Right ventricle myocardium inferior (tissue), 1 donor: ENCODE measurements at regions not wholly inside any gene's neighbourhood (a gene's known extent, or its start where the extent isn't known, plus 50 kb on each side); places are given as distances from the start of the nearest gene placed in this dataset.
"Not testable (repeated sequence)": the region's sequence is repeated elsewhere in the genome, so short reads cannot be mapped to it uniquely, and the experiment has no call there.

Experiments
- ATAC-seq: fragments of 200-7000 bp; cut with Tn5 transposase; one replicate; pipeline ENCODE4 v1.9.1; 2020; ENCODE audit warnings: mild to moderate bottlenecking, moderate library complexity
- DNase-seq: peaks from one replicate; pipeline ENCODE4 v3.0.0; 2021; ENCODE audit errors: missing footprints
- intact Hi-C: fragments of 100-400 bp; cut with DNase I; formaldehyde crosslinking; loops from one replicate; pipeline ENCODE4 v1.11.0; 2022
- donor health status: DM: no; HTN: yes; CAD: no; lungs with severe emphysema.

- ATAC-seq (peak; percentile 71), DNase-seq (peak; percentile 52)
- intact Hi-C loops: no loop called here
Measured at GRCh38 chrY:8741343-8742069, 595.8 kb upstream of the TSPY4 start.

- ATAC-seq (peak; percentile 10), DNase-seq (no peak)
- intact Hi-C loops: no loop called here
Measured at GRCh38 chrY:8764184-8764583, 573.1 kb upstream of the TSPY4 start.

GRCh38 chrY:8781184-8781890, 555.9 kb upstream of the TSPY4 start:
- no peak for ATAC-seq
- no peak for DNase-seq
- intact Hi-C loops: no loop called here

GRCh38 chrY:8794561-8794960, 542.7 kb upstream of the TSPY4 start:
- intact Hi-C loops: no loop called here
- no peak for ATAC-seq

GRCh38 chrY:8804317-8804716, 532.9 kb upstream of the TSPY4 start:
- DNase-seq: no peak
- intact Hi-C loops: loop anchor here (10.0 kb wide), 1 partner anchor 130 kb away; no protein-coding TSS in a partner anchor
- ATAC-seq: no peak

More at GRCh38 chrY:8794561-8794960, 542.7 kb upstream of the TSPY4 start:
- no peak for DNase-seq

GRCh38 chrY:8807648-8808408, 529.4 kb upstream of the TSPY4 start:
- ATAC-seq (no peak), DNase-seq (no peak)
- intact Hi-C loops: loop anchor here (10.0 kb wide), 1 partner anchor 133 kb away; no protein-coding TSS in a partner anchor

GRCh38 chrY:8808611-8809010, 528.7 kb upstream of the TSPY4 start:
- intact Hi-C loops: loop anchor here (10.0 kb wide), 1 partner anchor 134 kb away; no protein-coding TSS in a partner anchor
- no peak for ATAC-seq
- no peak for DNase-seq

- DNase-seq (no peak), ATAC-seq (no peak)
- intact Hi-C loops: loop anchor here (10.0 kb wide), 1 partner anchor 134 kb away; no protein-coding TSS in a partner anchor
Measured at GRCh38 chrY:8809076-8809475, 528.2 kb upstream of the TSPY4 start.

GRCh38 chrY:8814143-8814542, 523.1 kb upstream of the TSPY4 start:
- no peak for ATAC-seq
- intact Hi-C loops: no loop called here

GRCh38 chrY:8815616-8816015, 521.6 kb upstream of the TSPY4 start:
- DNase-seq (no peak), ATAC-seq (no peak)
- intact Hi-C loops: no loop called here

More at GRCh38 chrY:8814143-8814542, 523.1 kb upstream of the TSPY4 start:
- DNase-seq: no peak

GRCh38 chrY:8820032-8820431, 517.2 kb upstream of the TSPY4 start:
- ATAC-seq (no peak), DNase-seq (no peak)
- intact Hi-C loops: no loop called here

- ATAC-seq: no peak
- intact Hi-C loops: no loop called here
- DNase-seq: no peak
Measured at GRCh38 chrY:8821106-8821505, 516.2 kb upstream of the TSPY4 start.

GRCh38 chrY:8852278-8852677, 485.0 kb upstream of the TSPY4 start:
- no peak for ATAC-seq
- intact Hi-C loops: no loop called here
- no peak for DNase-seq

- DNase-seq (no peak), ATAC-seq (no peak)
- intact Hi-C loops: no loop called here
Measured at GRCh38 chrY:8888371-8888770, 448.9 kb upstream of the TSPY4 start.

GRCh38 chrY:8897876-8898275, 439.4 kb upstream of the TSPY4 start:
- no peak for ATAC-seq
- intact Hi-C loops: no loop called here
- no peak for DNase-seq

- ATAC-seq (no peak), DNase-seq (no peak)
- intact Hi-C loops: no loop called here
Measured at GRCh38 chrY:8905141-8905540, 432.1 kb upstream of the TSPY4 start.

- intact Hi-C loops: not testable (repeated sequence)
Measured at GRCh38 chrY:8922576-8922975, 414.7 kb upstream of the TSPY4 start.

More at GRCh38 chrY:8922576-8922975, 414.7 kb upstream of the TSPY4 start:
- ATAC-seq, DNase-seq: not testable (repeated sequence)
